ENCODE measurements at regions not wholly inside any gene's neighbourhood (a gene's known extent, or its start where the extent isn't known, plus 50 kb on each side); places are given as distances from the start of the nearest gene placed in this dataset.

DNA sequence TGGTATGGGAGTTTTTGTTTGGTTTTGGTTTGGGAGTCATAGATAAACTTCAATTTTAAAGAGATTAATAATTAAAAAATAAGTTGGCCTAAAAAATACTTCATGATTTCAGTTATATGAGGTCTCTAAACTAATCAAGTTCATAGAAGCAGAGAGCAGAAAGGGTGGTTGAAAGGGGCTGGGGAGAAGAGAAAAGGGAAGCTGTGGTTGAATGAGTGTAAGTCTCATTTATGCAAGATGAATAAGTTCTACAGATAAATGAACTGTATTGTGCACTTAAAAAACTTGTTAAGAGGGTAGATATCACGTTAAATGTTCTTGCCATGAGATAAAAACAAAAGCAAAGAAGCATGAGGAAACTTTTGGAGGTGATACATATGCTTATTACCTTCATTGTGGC lies 188.7 kb downstream of the NSUN3 start:
- Histone ChIP-seq H3K27ac (ENCODE audit: low read depth, low read length, poor library complexity, severe bottlenecking) (no peak overlapping the region), H3F3A (ENCODE audit: insufficient read depth, low read length) (no peaks in the 10 kb centered on the region), H3K79me2 (ENCODE audit: insufficient read depth, low read length) (no peaks in the 10 kb centered on the region), H3K4me1 (ENCODE audit: insufficient read depth, low read length, severe bottlenecking) (no peaks in the 10 kb centered on the region), H3K9ac (ENCODE audit: low read length) (no peak overlapping the region), H3K9me3 (ENCODE audit: low read length) (no peaks in the 10 kb centered on the region), H3K9me2 (ENCODE audit: low read depth, low read length) (no peaks in the 10 kb centered on the region), H3K4me2 (ENCODE audit: low read length) (no peak overlapping the region), H3K36me3 (ENCODE audit: insufficient read depth, low read length) (no peaks in the 10 kb centered on the region), H3K27me3 (ENCODE audit: insufficient read depth, low read length) (no peaks in the 10 kb centered on the region; the same call in 1 of the 2 replicates), H4K20me1 (ENCODE audit: insufficient read depth, low read length) (no peaks in the 10 kb centered on the region), H3K4me3 (ENCODE audit: low read depth, low read length, poor library complexity, severe bottlenecking) (no peak overlapping the region), H2AFZ (ENCODE audit: low read length) (no peak overlapping the region)
- TF ChIP-seq EZH2 (IDR thresholded peaks at IDR 0.05; ENCODE audit: borderline replicate concordance, low read length) = no peak
- TF ChIP-seq, protein P1, sequence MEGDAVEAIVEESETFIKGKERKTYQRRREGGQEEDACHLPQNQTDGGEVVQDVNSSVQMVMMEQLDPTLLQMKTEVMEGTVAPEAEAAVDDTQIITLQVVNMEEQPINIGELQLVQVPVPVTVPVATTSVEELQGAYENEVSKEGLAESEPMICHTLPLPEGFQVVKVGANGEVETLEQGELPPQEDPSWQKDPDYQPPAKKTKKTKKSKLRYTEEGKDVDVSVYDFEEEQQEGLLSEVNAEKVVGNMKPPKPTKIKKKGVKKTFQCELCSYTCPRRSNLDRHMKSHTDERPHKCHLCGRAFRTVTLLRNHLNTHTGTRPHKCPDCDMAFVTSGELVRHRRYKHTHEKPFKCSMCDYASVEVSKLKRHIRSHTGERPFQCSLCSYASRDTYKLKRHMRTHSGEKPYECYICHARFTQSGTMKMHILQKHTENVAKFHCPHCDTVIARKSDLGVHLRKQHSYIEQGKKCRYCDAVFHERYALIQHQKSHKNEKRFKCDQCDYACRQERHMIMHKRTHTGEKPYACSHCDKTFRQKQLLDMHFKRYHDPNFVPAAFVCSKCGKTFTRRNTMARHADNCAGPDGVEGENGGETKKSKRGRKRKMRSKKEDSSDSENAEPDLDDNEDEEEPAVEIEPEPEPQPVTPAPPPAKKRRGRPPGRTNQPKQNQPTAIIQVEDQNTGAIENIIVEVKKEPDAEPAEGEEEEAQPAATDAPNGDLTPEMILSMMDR (IDR thresholded peaks at IDR 0.05; ENCODE audit: low read length) = no peak

DNA sequence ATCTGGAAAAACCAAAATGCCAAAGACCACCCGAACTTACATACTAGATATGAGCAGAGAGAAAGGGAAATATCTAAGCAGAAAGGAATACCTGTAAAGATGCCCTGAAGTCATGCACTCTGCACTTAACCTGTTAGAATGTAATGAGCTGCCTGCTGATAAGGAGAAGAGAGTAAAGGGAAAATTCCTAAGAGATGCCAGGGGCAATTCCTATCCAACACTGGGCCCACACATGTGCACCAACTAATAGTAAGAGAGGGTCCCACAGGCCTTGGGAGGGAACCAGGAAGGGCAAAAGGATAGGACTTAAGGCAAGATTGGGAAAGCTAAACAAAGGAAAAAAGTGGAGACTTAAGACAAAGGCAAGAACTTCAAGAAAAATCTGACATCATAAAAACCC lies 189.5 kb downstream of the NSUN3 start:
- H3K4me3 ChIP-seq (ENCODE audit: low read depth, low read length, poor library complexity, severe bottlenecking) = no peak overlapping the region
- no peaks in the 10 kb centered on the region for H3K79me2 ChIP-seq (ENCODE audit: insufficient read depth, low read length)
- no peak overlapping the region for H3K9ac ChIP-seq (ENCODE audit: low read length)
- no peaks in the 10 kb centered on the region; the same call in 1 of the 2 replicates for H3K27me3 ChIP-seq (ENCODE audit: insufficient read depth, low read length)
- H3F3A ChIP-seq (ENCODE audit: insufficient read depth, low read length) = no peaks in the 10 kb centered on the region
- no peak for TF ChIP-seq EZH2 (IDR thresholded peaks at IDR 0.05; ENCODE audit: borderline replicate concordance, low read length)
- TF ChIP-seq, protein P1 (IDR thresholded peaks at IDR 0.05; ENCODE audit: low read length) = no peak
- H2AFZ ChIP-seq (ENCODE audit: low read length) = no peak overlapping the region
- H3K27ac ChIP-seq (ENCODE audit: low read depth, low read length, poor library complexity, severe bottlenecking) = no peak overlapping the region
- H3K4me2 ChIP-seq (ENCODE audit: low read length) = no peak overlapping the region
- H3K9me3 ChIP-seq (ENCODE audit: low read length) = no peaks in the 10 kb centered on the region
- H3K4me1 ChIP-seq (ENCODE audit: insufficient read depth, low read length, severe bottlenecking) = no peaks in the 10 kb centered on the region
- no peaks in the 10 kb centered on the region for H3K36me3 ChIP-seq (ENCODE audit: insufficient read depth, low read length)
- H3K9me2 ChIP-seq (ENCODE audit: low read depth, low read length) = no peaks in the 10 kb centered on the region
- H4K20me1 ChIP-seq (ENCODE audit: insufficient read depth, low read length) = no peaks in the 10 kb centered on the region

DNA sequence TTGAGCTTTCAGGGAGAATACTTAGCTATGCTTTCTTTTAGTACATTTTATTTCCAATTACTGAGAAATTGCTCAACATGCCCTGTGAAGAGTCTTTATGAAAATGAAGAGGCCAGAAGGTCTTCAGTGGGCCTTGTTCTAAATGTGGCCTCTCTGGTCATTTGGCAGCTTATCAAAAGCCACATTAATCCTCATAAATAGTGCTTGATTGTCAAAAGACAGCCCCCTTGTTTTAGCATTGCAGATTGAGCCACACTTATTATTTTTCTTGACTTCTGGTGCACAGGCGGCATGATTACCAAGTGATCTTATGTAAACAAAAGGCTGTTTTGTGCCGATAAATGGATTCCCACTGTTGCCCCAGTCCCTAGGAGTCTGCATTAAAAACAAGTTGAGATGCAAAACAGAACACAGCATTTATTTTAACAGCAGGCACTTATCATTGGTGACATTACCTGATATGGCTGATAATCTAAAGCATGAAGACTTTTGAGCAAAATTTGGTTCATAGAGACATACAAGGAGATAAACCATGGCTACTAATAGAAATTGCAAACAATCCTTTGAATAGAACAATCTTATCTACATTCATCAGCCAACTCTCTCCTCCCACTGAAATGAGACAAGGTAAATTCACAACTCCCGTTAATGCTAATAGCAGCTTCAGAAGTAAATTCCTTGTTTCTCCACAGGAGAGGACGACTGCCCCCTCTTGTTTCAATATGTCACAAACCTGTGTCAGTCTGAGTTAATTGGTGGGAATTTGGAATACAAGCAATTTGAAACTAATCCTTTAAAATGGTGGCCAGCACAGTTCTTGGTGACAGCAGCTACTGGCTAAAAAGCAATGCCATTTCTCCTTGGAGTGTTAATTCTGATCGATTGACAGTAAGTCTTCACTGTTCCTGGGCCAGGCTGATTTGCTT lies 194.3 kb downstream of the NSUN3 start:
- Histone ChIP-seq H3K9me2 (ENCODE audit: low read depth, low read length) (no peaks in the 10 kb centered on the region), H3K79me2 (ENCODE audit: insufficient read depth, low read length) (no peaks in the 10 kb centered on the region), H3K4me1 (ENCODE audit: insufficient read depth, low read length, severe bottlenecking) (no peaks in the 10 kb centered on the region), H3K36me3 (ENCODE audit: insufficient read depth, low read length) (no peaks in the 10 kb centered on the region), H3K9ac (ENCODE audit: low read length) (no peak overlapping the region), H3K9me3 (ENCODE audit: low read length) (no peaks in the 10 kb centered on the region), H3K27me3 (ENCODE audit: insufficient read depth, low read length) (no peaks in the 10 kb centered on the region; the same call in 1 of the 2 replicates), H3K27ac (ENCODE audit: low read depth, low read length, poor library complexity, severe bottlenecking) (no peak overlapping the region), H4K20me1 (ENCODE audit: insufficient read depth, low read length) (no peaks in the 10 kb centered on the region), H2AFZ (ENCODE audit: low read length) (no peak overlapping the region), H3K4me2 (ENCODE audit: low read length) (no peak overlapping the region), H3F3A (ENCODE audit: insufficient read depth, low read length) (no peaks in the 10 kb centered on the region), H3K4me3 (ENCODE audit: low read depth, low read length, poor library complexity, severe bottlenecking) (no peak overlapping the region)
- TF ChIP-seq EZH2 (IDR thresholded peaks at IDR 0.05; ENCODE audit: borderline replicate concordance, low read length) = no peak
- TF ChIP-seq, protein P1 (IDR thresholded peaks at IDR 0.05; ENCODE audit: low read length) = no peak
